Keratinocyte (primary cell): ENCODE measurements at regions not wholly inside any gene's neighbourhood (a gene's known extent, or its start where the extent isn't known, plus 50 kb on each side); places are given as distances from the start of the nearest gene placed in this dataset.

Experiments used
- EZH2 ChIP-seq: IDR thresholded peaks from one replicate; pipeline ENCODE4 v1.6.1; 2012; ENCODE audit warnings: inconsistent platforms, mild to moderate bottlenecking, low read length, moderate library complexity
- TF ChIP-seq, protein P1 (sequence below), 3 experiments: IDR thresholded peaks in 1 of 3; conservative IDR thresholded peaks in 1 of 3; optimal IDR thresholded peaks in 1 of 3; 2 replicates in 2 of 3; 3 replicates in 1 of 3; pipeline versions ENCODE3 to v1.5.1; 2011; ENCODE audit warnings: low read length in 3 of 3, mild to moderate bottlenecking in 3 of 3, moderate library complexity in 2 of 3, control low read depth in 1 of 3, inconsistent platforms in 1 of 3; ENCODE audit not compliant: insufficient read depth in 2 of 3; ENCODE audit errors: extremely low read depth in 1 of 3

- TF ChIP-seq EZH2: no peak
- TF ChIP-seq, protein P1, sequence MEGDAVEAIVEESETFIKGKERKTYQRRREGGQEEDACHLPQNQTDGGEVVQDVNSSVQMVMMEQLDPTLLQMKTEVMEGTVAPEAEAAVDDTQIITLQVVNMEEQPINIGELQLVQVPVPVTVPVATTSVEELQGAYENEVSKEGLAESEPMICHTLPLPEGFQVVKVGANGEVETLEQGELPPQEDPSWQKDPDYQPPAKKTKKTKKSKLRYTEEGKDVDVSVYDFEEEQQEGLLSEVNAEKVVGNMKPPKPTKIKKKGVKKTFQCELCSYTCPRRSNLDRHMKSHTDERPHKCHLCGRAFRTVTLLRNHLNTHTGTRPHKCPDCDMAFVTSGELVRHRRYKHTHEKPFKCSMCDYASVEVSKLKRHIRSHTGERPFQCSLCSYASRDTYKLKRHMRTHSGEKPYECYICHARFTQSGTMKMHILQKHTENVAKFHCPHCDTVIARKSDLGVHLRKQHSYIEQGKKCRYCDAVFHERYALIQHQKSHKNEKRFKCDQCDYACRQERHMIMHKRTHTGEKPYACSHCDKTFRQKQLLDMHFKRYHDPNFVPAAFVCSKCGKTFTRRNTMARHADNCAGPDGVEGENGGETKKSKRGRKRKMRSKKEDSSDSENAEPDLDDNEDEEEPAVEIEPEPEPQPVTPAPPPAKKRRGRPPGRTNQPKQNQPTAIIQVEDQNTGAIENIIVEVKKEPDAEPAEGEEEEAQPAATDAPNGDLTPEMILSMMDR (optimal IDR thresholded peaks at IDR 0.05 in 1 of 3, IDR thresholded peaks at IDR 0.05 in 1 of 3, conservative IDR thresholded peaks at IDR 0.05 in 1 of 3; ENCODE audit: extremely low read depth in 1 of 3, insufficient read depth in 2 of 3, low read length in 3 of 3): no peak
Measured at GRCh38 chr3:193057616-193058015, 140.0 kb upstream of the MB21D2 start.
